GM13977 (cell line): ENCODE measurements at regions not wholly inside any gene's neighbourhood (a gene's known extent, or its start where the extent isn't known, plus 50 kb on each side); places are given as distances from the start of the nearest gene placed in this dataset.

Experiments
- DNase-seq: peaks from one replicate; pipeline ENCODE4 v3.0.0; 2012; ENCODE audit warnings: low spot score
- CTCF ChIP-seq: IDR thresholded peaks from 2 replicates; pipeline ENCODE4 v1.5.1; 2012; ENCODE audit warnings: mild to moderate bottlenecking, control low read depth; ENCODE audit not compliant: insufficient read depth; ENCODE audit errors: extremely low read depth, missing control alignments
- in situ Hi-C: fragments of 300-500 bp; cut with MboI; formaldehyde crosslinking; loops from one replicate; pipeline ENCODE4 v1.12.0; 2022; ENCODE audit warnings: low sequenced_read_pairs, low pct_unique_long_range_greater_than_20kb, mixed read lengths, inconsistent platforms; ENCODE audit not compliant: unreplicated experiment

GRCh38 chr6:11480541-11480940, 57.0 kb upstream of the TMEM170B start:
- no peak for DNase-seq
- no peak for TF ChIP-seq CTCF
- in situ Hi-C loops = loop anchor here (25.0 kb wide), 1 partner anchor 518 kb away; no protein-coding TSS in a partner anchor

- no peak for TF ChIP-seq CTCF
- in situ Hi-C loops = loop anchor here (25.0 kb wide), 1 partner anchor 517 kb away; no protein-coding TSS in a partner anchor
- DNase-seq = no peak
These were observed 58.3 kb upstream of the TMEM170B start for GRCh38 chr6:11479296-11479695.

- DNase-seq = no peak
- in situ Hi-C loops = loop anchor here (25.0 kb wide), 1 partner anchor 516 kb away; no protein-coding TSS in a partner anchor
- no peak for TF ChIP-seq CTCF
These were observed 59.0 kb upstream of the TMEM170B start for GRCh38 chr6:11478586-11478985.

- in situ Hi-C loops = loop anchor here (25.0 kb wide), 1 partner anchor 513 kb away; no protein-coding TSS in a partner anchor
- DNase-seq = no peak
- no peak for TF ChIP-seq CTCF
These were observed 62.5 kb upstream of the TMEM170B start for GRCh38 chr6:11475016-11475415.

- in situ Hi-C loops = no loop called here
- DNase-seq = no peak
- TF ChIP-seq CTCF = no peak
These were observed 64.4 kb upstream of the TMEM170B start for GRCh38 chr6:11473008-11473740.

- no peak for DNase-seq
- in situ Hi-C loops = no loop called here
- no peak for TF ChIP-seq CTCF
These were observed 66.3 kb upstream of the TMEM170B start for GRCh38 chr6:11471261-11471660.
